ENCODE measurements at regions not wholly inside any gene's neighbourhood (a gene's known extent, or its start where the extent isn't known, plus 50 kb on each side); places are given as distances from the start of the nearest gene placed in this dataset.
A peak's percentile ranks its signal among the peaks of the same experiment; 100 is the strongest.

DNA sequence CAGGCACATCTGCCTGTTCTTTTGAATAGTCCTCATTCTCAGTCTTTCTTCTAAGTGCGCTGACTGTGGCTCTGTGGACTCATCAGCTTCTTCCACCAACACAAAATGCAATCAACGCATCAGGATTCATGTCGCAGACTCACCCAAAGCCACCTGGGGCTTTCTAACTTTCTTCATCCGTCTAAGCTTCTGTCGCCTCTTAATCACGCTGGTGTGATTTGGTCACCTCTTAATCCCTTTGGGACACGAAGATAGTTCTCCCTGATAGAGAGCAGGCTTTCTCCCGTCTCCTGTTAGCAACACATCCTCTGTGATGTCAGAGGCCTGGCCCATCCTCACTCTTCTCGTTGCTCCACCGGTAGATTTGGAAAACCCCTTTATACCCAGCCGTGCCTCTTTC lies 78.0 kb upstream of the FOXQ1 start:
- H3K36me3 Mint-ChIP-seq (ENCODE audit: insufficient read depth, unreplicated experiment), result peaks cover 4% of the 10 kb centered on the region
- intact Hi-C loops (cut with micrococcal nuclease; ENCODE audit: unreplicated experiment), result no loop called here
- no peak overlapping the region for H3K4me3 Mint-ChIP-seq (ENCODE audit: unreplicated experiment)
- TF ChIP-seq, protein P1, sequence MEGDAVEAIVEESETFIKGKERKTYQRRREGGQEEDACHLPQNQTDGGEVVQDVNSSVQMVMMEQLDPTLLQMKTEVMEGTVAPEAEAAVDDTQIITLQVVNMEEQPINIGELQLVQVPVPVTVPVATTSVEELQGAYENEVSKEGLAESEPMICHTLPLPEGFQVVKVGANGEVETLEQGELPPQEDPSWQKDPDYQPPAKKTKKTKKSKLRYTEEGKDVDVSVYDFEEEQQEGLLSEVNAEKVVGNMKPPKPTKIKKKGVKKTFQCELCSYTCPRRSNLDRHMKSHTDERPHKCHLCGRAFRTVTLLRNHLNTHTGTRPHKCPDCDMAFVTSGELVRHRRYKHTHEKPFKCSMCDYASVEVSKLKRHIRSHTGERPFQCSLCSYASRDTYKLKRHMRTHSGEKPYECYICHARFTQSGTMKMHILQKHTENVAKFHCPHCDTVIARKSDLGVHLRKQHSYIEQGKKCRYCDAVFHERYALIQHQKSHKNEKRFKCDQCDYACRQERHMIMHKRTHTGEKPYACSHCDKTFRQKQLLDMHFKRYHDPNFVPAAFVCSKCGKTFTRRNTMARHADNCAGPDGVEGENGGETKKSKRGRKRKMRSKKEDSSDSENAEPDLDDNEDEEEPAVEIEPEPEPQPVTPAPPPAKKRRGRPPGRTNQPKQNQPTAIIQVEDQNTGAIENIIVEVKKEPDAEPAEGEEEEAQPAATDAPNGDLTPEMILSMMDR (IDR thresholded peaks at IDR 0.05; ENCODE audit: insufficient read depth in 1 of 2, low read depth in 1 of 2, low read length in 1 of 2, severe bottlenecking in 1 of 2, unreplicated experiment in 1 of 2), result no peak
- no peak for DNase-seq
- H3K4me1 Mint-ChIP-seq (ENCODE audit: low read depth, unreplicated experiment), result peaks cover 27% of the 10 kb centered on the region
- H3K27ac Mint-ChIP-seq (ENCODE audit: unreplicated experiment), result peak overlapping the region; percentile 53
- ChIA-PET POLR2A (no interaction called here), CTCF (no interaction called here)
- peaks cover 36% of the 10 kb centered on the region for H3K4me1 ChIP-seq
- no peaks in the 10 kb centered on the region for H3K27me3 Mint-ChIP-seq (ENCODE audit: insufficient read depth, unreplicated experiment)
- H3K9me3 Mint-ChIP-seq (ENCODE audit: unreplicated experiment), result no peaks in the 10 kb centered on the region
- no peaks in the 10 kb centered on the region for H3K27me3 ChIP-seq (replicated peaks; ENCODE audit: control insufficient read depth, insufficient read depth, low read length)
- no peaks in the 10 kb centered on the region for H3K9me3 ChIP-seq
- H3K4me3 ChIP-seq (ENCODE audit: low read depth, low read length), result no peak overlapping the region
- BruUV-seq (replicated peaks), result no TSS peak
- no peaks in the 10 kb centered on the region for H3K36me3 ChIP-seq (ENCODE audit: control insufficient read depth, insufficient read depth, low read length)

DNA sequence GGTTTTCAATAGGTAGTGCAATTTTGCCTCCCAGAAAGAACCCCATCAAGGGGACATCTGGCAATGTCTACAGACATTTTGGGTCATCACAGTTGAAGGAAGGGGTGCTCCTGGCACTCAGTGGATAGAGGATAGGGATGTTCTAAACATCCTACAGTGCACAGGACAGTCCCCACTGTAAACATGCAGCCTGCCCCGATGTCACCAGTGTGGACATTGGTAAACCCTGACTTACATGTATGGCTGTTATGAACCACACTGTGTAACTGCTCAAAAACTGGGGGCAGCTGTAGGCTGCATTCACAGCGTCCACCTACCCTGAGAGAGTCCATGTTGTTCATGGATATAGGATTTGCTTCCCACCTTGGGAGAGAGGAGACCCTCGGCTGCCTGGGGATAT lies 79.3 kb upstream of the FOXQ1 start:
- peaks cover 11% of the 10 kb centered on the region for H3K36me3 Mint-ChIP-seq (ENCODE audit: insufficient read depth, unreplicated experiment)
- H3K27me3 ChIP-seq (replicated peaks; ENCODE audit: control insufficient read depth, insufficient read depth, low read length), result no peaks in the 10 kb centered on the region
- H3K9me3 ChIP-seq, result no peaks in the 10 kb centered on the region
- POLR2A ChIA-PET, result no interaction called here
- CTCF ChIA-PET, result no interaction called here
- no peak overlapping the region for H3K4me3 ChIP-seq (ENCODE audit: low read depth, low read length)
- no peak overlapping the region for H3K4me3 Mint-ChIP-seq (ENCODE audit: unreplicated experiment)
- peaks cover 40% of the 10 kb centered on the region for H3K4me1 ChIP-seq
- H3K9me3 Mint-ChIP-seq (ENCODE audit: unreplicated experiment), result no peaks in the 10 kb centered on the region
- no peaks in the 10 kb centered on the region for H3K27me3 Mint-ChIP-seq (ENCODE audit: insufficient read depth, unreplicated experiment)
- peak overlapping the region; percentile 67 for H3K27ac Mint-ChIP-seq (ENCODE audit: unreplicated experiment)
- TF ChIP-seq, protein P1 (IDR thresholded peaks at IDR 0.05; ENCODE audit: insufficient read depth in 1 of 2, low read depth in 1 of 2, low read length in 1 of 2, severe bottlenecking in 1 of 2, unreplicated experiment in 1 of 2), result no peak
- intact Hi-C loops (cut with micrococcal nuclease; ENCODE audit: unreplicated experiment), result no loop called here
- DNase-seq, result no peak
- peaks cover 32% of the 10 kb centered on the region for H3K4me1 Mint-ChIP-seq (ENCODE audit: low read depth, unreplicated experiment)
- BruUV-seq (replicated peaks), result no TSS peak
- H3K36me3 ChIP-seq (ENCODE audit: control insufficient read depth, insufficient read depth, low read length), result no peaks in the 10 kb centered on the region

DNA sequence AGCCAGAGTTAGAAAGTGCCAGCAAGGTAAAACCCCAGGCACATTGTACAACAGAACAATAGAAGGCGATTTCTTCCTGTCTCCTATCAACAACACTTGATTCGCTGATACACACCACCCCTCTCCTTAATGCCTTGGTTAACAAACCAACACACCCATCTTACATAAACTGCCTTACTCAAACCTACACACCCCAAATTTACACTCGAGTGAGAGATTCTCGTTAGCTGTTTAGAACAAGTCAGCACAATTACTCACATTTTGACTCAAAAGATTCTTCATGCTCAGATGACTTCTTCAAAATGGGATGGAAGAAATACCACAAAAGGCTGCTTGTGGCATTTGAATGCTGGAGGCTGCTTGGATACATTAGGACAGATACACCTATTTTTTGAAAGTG lies 80.0 kb upstream of the FOXQ1 start:
- Mint-ChIP-seq H3K36me3 (ENCODE audit: insufficient read depth, unreplicated experiment) (peaks cover 12% of the 10 kb centered on the region), H3K27me3 (ENCODE audit: insufficient read depth, unreplicated experiment) (no peaks in the 10 kb centered on the region), H3K4me1 (ENCODE audit: low read depth, unreplicated experiment) (peaks cover 36% of the 10 kb centered on the region), H3K27ac (ENCODE audit: unreplicated experiment) (peak overlapping the region; percentile 67), H3K9me3 (ENCODE audit: unreplicated experiment) (no peaks in the 10 kb centered on the region), H3K4me3 (ENCODE audit: unreplicated experiment) (no peak overlapping the region)
- TF ChIP-seq, protein P1 (IDR thresholded peaks at IDR 0.05; ENCODE audit: insufficient read depth in 1 of 2, low read depth in 1 of 2, low read length in 1 of 2, severe bottlenecking in 1 of 2, unreplicated experiment in 1 of 2), result no peak
- POLR2A ChIA-PET, result no interaction called here
- no peaks in the 10 kb centered on the region for H3K36me3 ChIP-seq (ENCODE audit: control insufficient read depth, insufficient read depth, low read length)
- CTCF ChIA-PET, result no interaction called here
- intact Hi-C loops (cut with micrococcal nuclease; ENCODE audit: unreplicated experiment), result no loop called here
- H3K27me3 ChIP-seq (replicated peaks; ENCODE audit: control insufficient read depth, insufficient read depth, low read length), result no peaks in the 10 kb centered on the region
- no TSS peak for BruUV-seq (replicated peaks)
- peaks cover 46% of the 10 kb centered on the region for H3K4me1 ChIP-seq
- H3K4me3 ChIP-seq (ENCODE audit: low read depth, low read length), result no peak overlapping the region
- no peaks in the 10 kb centered on the region for H3K9me3 ChIP-seq
- no peak for DNase-seq
